ENCODE measurements at regions not wholly inside any gene's neighbourhood (a gene's known extent, or its start where the extent isn't known, plus 50 kb on each side); places are given as distances from the start of the nearest gene placed in this dataset.
"Not testable (repeated sequence)": the region's sequence is repeated elsewhere in the genome, so short reads cannot be mapped to it uniquely, and the experiment has no call there.

- Histone ChIP-seq H3K4me3 (no peak overlapping the region), H3K27me3 (ENCODE audit: control insufficient read depth in 3 of 3, insufficient read depth in 3 of 3, low read length in 2 of 3) (no peaks in the 10 kb centered on the region), H3K36me3 (ENCODE audit: control insufficient read depth in 4 of 4, insufficient read depth in 4 of 4, low read length in 4 of 4) (no peaks in the 10 kb centered on the region), H3K9ac (ENCODE audit: insufficient read depth in 1 of 2, low read length in 2 of 2) (no peak overlapping the region), H3K4me1 (ENCODE audit: control insufficient read depth in 5 of 5, insufficient read depth in 5 of 5, low read length in 5 of 5) (no peaks in the 10 kb centered on the region), H3K9me3 (ENCODE audit: control insufficient read depth in 4 of 4, insufficient read depth in 3 of 4, low read length in 3 of 4) (peaks cover 0 to 40% (median 13%) of the 10 kb centered on the region in 4 donors), H3K27ac (ENCODE audit: low read depth in 1 of 2, low read length in 1 of 2) (no peak overlapping the region)
- TF ChIP-seq, protein P1, sequence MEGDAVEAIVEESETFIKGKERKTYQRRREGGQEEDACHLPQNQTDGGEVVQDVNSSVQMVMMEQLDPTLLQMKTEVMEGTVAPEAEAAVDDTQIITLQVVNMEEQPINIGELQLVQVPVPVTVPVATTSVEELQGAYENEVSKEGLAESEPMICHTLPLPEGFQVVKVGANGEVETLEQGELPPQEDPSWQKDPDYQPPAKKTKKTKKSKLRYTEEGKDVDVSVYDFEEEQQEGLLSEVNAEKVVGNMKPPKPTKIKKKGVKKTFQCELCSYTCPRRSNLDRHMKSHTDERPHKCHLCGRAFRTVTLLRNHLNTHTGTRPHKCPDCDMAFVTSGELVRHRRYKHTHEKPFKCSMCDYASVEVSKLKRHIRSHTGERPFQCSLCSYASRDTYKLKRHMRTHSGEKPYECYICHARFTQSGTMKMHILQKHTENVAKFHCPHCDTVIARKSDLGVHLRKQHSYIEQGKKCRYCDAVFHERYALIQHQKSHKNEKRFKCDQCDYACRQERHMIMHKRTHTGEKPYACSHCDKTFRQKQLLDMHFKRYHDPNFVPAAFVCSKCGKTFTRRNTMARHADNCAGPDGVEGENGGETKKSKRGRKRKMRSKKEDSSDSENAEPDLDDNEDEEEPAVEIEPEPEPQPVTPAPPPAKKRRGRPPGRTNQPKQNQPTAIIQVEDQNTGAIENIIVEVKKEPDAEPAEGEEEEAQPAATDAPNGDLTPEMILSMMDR (IDR thresholded peaks at IDR 0.05; ENCODE audit: control extremely low read depth, extremely low read depth), result no peak
- no peak for DNase-seq
- no peak for ATAC-seq (ENCODE audit: insufficient read depth, low FRiP score)
- 72 to 76% methylated on average over 4 of the region's 4 CpGs for WGBS, 2 donors
Observed at GRCh38 chr7:57225666-57226065, 93.4 kb upstream of the ZNF479 start.

DNA sequence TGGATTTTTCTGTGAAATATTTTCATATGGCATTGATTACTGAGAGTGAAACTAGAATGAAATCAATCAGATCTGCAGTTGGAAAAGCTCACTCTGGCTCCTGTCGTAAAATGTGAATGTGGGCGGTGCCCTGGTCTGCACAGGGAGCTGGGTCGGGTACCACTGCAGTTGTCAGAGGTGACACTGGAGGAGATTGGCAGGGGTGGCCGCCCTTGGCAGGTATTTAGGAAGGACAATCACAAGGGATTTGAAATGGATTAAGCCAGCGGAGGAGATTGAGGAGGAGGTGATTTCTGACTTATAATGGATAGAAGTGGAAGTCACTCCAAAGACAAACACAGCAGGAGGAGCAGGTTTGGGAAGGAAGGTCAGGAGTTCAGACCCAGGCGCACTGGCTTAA is 109.0 kb upstream of the ZNF479 start:
- WGBS, 2 donors, result 82 to 83% methylated on average over 6 of the region's 6 CpGs
- not testable (repeated sequence) for H3K36me3 ChIP-seq (ENCODE audit: control insufficient read depth in 4 of 4, insufficient read depth in 4 of 4, low read length in 4 of 4); DNase-seq; H3K9ac ChIP-seq (ENCODE audit: insufficient read depth in 1 of 2, low read length in 2 of 2); H3K4me1 ChIP-seq (ENCODE audit: control insufficient read depth in 5 of 5, insufficient read depth in 5 of 5, low read length in 5 of 5); ATAC-seq (ENCODE audit: insufficient read depth, low FRiP score); H3K27ac ChIP-seq (ENCODE audit: low read depth in 1 of 2, low read length in 1 of 2); H3K27me3 ChIP-seq (ENCODE audit: control insufficient read depth in 3 of 3, insufficient read depth in 3 of 3, low read length in 2 of 3); H3K4me3 ChIP-seq
- peaks cover 0 to 63% (median 9%) of the 10 kb centered on the region in 4 donors for H3K9me3 ChIP-seq (ENCODE audit: control insufficient read depth in 4 of 4, insufficient read depth in 3 of 4, low read length in 3 of 4)

GRCh38 chr7:57243551-57243950 is 111.3 kb upstream of the ZNF479 start:
- peaks cover 0 to 60% (median 13%) of the 10 kb centered on the region in 4 donors for H3K9me3 ChIP-seq (ENCODE audit: control insufficient read depth in 4 of 4, insufficient read depth in 3 of 4, low read length in 3 of 4)
- not testable (repeated sequence) for H3K4me1 ChIP-seq (ENCODE audit: control insufficient read depth in 5 of 5, insufficient read depth in 5 of 5, low read length in 5 of 5); H3K27ac ChIP-seq (ENCODE audit: low read depth in 1 of 2, low read length in 1 of 2); H3K36me3 ChIP-seq (ENCODE audit: control insufficient read depth in 4 of 4, insufficient read depth in 4 of 4, low read length in 4 of 4); H3K4me3 ChIP-seq; ATAC-seq (ENCODE audit: insufficient read depth, low FRiP score); DNase-seq; H3K27me3 ChIP-seq (ENCODE audit: control insufficient read depth in 3 of 3, insufficient read depth in 3 of 3, low read length in 2 of 3); H3K9ac ChIP-seq (ENCODE audit: insufficient read depth in 1 of 2, low read length in 2 of 2)
- WGBS, 2 donors, result 82 to 84% methylated on average over 7 to 8 of the region's 8 CpGs

DNA sequence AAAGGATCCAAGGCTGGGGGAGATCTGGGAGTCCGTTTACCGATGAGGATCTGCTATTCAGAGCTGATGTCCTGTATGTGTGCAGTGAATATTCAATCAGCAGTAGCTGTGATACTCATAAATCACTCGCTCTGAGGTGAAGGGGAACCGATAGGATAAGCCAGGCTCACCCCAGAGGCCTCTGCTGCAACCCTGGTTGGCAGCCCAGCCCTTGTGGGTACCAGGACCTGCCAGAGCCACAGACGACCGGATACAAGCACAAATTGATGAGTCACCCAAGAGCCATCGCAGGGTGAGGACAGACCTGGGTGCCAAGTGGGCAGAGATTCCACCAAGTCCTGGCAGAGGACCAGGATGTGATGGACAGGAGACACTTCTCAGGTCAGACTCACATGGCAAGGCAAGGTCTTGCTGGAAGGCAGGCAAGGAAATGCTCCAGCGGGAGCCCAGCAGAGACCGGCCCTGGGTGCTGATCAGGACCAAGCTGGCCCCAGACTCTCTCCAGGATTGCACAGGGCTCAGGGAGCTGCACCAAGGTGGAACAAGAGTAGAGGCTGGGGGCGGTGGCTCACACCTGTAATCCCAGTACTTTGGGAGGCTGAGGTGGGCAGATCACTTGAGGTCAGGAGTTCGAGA is 112.2 kb upstream of the ZNF479 start:
- 80 to 82% methylated on average over 11 of the region's 11 CpGs for WGBS, 2 donors
- H3K27ac ChIP-seq (ENCODE audit: low read depth in 1 of 2, low read length in 1 of 2); H3K4me3 ChIP-seq; DNase-seq; ATAC-seq (ENCODE audit: insufficient read depth, low FRiP score); H3K36me3 ChIP-seq (ENCODE audit: control insufficient read depth in 4 of 4, insufficient read depth in 4 of 4, low read length in 4 of 4); H3K27me3 ChIP-seq (ENCODE audit: control insufficient read depth in 3 of 3, insufficient read depth in 3 of 3, low read length in 2 of 3); H3K4me1 ChIP-seq (ENCODE audit: control insufficient read depth in 5 of 5, insufficient read depth in 5 of 5, low read length in 5 of 5); H3K9ac ChIP-seq (ENCODE audit: insufficient read depth in 1 of 2, low read length in 2 of 2): not testable (repeated sequence)
- H3K9me3 ChIP-seq (ENCODE audit: control insufficient read depth in 4 of 4, insufficient read depth in 3 of 4, low read length in 3 of 4), result peaks cover 0 to 52% (median 9%) of the 10 kb centered on the region in 4 donors

- WGBS, 2 donors, result 81 to 85% methylated on average over 4 of the region's 4 CpGs
- TF ChIP-seq, protein P1 (IDR thresholded peaks at IDR 0.05; ENCODE audit: control extremely low read depth, extremely low read depth), result no peak
- Histone ChIP-seq H3K4me3 (no peak overlapping the region), H3K27ac (ENCODE audit: low read depth in 1 of 2, low read length in 1 of 2) (no peak overlapping the region), H3K9me3 (ENCODE audit: control insufficient read depth in 4 of 4, insufficient read depth in 3 of 4, low read length in 3 of 4) (peaks cover 0 to 49% (median 10%) of the 10 kb centered on the region in 4 donors), H3K4me1 (ENCODE audit: control insufficient read depth in 5 of 5, insufficient read depth in 5 of 5, low read length in 5 of 5) (no peaks in the 10 kb centered on the region), H3K36me3 (ENCODE audit: control insufficient read depth in 4 of 4, insufficient read depth in 4 of 4, low read length in 4 of 4) (no peaks in the 10 kb centered on the region), H3K27me3 (ENCODE audit: control insufficient read depth in 3 of 3, insufficient read depth in 3 of 3, low read length in 2 of 3) (no peaks in the 10 kb centered on the region), H3K9ac (ENCODE audit: insufficient read depth in 1 of 2, low read length in 2 of 2) (no peak overlapping the region)
- no peak for ATAC-seq (ENCODE audit: insufficient read depth, low FRiP score)
- DNase-seq, result no peak
Observed at GRCh38 chr7:57245206-57245605, 113.0 kb upstream of the ZNF479 start.
